ENCODE measurements at regions not wholly inside any gene's neighbourhood (a gene's known extent, or its start where the extent isn't known, plus 50 kb on each side); places are given as distances from the start of the nearest gene placed in this dataset.

- intact Hi-C loops (cut with DNase I), result no loop called here
- Histone ChIP-seq H3K4me1 (no peaks in the 10 kb centered on the region), H3K36me3 (ENCODE audit: insufficient read depth in 1 of 2, low read depth in 1 of 2) (no peaks in the 10 kb centered on the region), H3K27ac (no peak overlapping the region), H3K9me3 (no peaks in the 10 kb centered on the region), H3K4me3 (no peak overlapping the region), H3K27me3 (ENCODE audit: insufficient read depth in 3 of 3, low read length in 2 of 3) (peaks cover 0 to 20% (median 4%) of the 10 kb centered on the region in 3 donors)
- WGBS, 3 donors, result 7 to 10% (median 9%) methylated on average over 5 of the region's 5 CpGs
- ATAC-seq (no peak), DNase-seq (no peak)
- TF ChIP-seq, protein P1, sequence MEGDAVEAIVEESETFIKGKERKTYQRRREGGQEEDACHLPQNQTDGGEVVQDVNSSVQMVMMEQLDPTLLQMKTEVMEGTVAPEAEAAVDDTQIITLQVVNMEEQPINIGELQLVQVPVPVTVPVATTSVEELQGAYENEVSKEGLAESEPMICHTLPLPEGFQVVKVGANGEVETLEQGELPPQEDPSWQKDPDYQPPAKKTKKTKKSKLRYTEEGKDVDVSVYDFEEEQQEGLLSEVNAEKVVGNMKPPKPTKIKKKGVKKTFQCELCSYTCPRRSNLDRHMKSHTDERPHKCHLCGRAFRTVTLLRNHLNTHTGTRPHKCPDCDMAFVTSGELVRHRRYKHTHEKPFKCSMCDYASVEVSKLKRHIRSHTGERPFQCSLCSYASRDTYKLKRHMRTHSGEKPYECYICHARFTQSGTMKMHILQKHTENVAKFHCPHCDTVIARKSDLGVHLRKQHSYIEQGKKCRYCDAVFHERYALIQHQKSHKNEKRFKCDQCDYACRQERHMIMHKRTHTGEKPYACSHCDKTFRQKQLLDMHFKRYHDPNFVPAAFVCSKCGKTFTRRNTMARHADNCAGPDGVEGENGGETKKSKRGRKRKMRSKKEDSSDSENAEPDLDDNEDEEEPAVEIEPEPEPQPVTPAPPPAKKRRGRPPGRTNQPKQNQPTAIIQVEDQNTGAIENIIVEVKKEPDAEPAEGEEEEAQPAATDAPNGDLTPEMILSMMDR (IDR thresholded peaks at IDR 0.05), result no peak
These were observed 179.0 kb downstream of the YTHDC2 start for GRCh38 chr5:113692466-113692865.

- H3K4me3 ChIP-seq, result no peak overlapping the region
- WGBS, 3 donors, result 4 to 5% (median 5%) methylated on average over 15 of the region's 15 CpGs
- no peaks in the 10 kb centered on the region for H3K36me3 ChIP-seq (ENCODE audit: insufficient read depth in 1 of 2, low read depth in 1 of 2)
- no peak for ATAC-seq
- peaks cover 0 to 20% (median 4%) of the 10 kb centered on the region in 3 donors for H3K27me3 ChIP-seq (ENCODE audit: insufficient read depth in 3 of 3, low read length in 2 of 3)
- no peak overlapping the region for H3K27ac ChIP-seq
- no peaks in the 10 kb centered on the region for H3K4me1 ChIP-seq
- no peaks in the 10 kb centered on the region for H3K9me3 ChIP-seq
- TF ChIP-seq, protein P1 (IDR thresholded peaks at IDR 0.05), result no peak
- no peak for DNase-seq
- intact Hi-C loops (cut with DNase I), result no loop called here
These were observed 179.5 kb downstream of the YTHDC2 start for GRCh38 chr5:113692891-113693457.

DNA sequence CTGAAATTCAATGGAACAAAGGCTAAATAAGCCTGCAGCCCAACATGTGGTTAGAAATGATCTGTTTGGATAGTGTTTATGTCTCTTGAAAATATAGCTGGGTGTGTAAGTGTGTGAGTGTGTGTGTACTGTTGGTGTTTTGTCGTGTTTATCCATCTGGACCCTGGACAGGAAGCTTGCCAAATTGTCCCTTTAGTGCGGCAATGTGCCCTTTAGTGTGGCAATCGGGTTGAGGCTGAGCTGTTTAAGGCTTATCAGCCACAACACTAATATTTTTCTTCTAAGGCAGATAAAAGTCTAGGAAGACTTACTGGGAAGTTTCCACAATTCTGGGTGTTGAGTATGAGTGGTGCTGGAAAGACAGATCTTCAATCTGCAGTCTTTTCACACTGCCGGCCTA is 180.2 kb downstream of the YTHDC2 start:
- Histone ChIP-seq H3K27me3 (ENCODE audit: insufficient read depth in 3 of 3, low read length in 2 of 3) (peaks cover 0 to 20% (median 4%) of the 10 kb centered on the region in 3 donors), H3K36me3 (ENCODE audit: insufficient read depth in 1 of 2, low read depth in 1 of 2) (no peaks in the 10 kb centered on the region), H3K4me3 (no peak overlapping the region), H3K4me1 (no peaks in the 10 kb centered on the region), H3K9me3 (no peaks in the 10 kb centered on the region), H3K27ac (no peak overlapping the region)
- TF ChIP-seq, protein P1 (IDR thresholded peaks at IDR 0.05), result no peak
- WGBS, 3 donors, result 25 to 37% (median 30%) methylated on average over 4 of the region's 4 CpGs
- no peak for DNase-seq
- intact Hi-C loops (cut with DNase I), result no loop called here
- ATAC-seq, result no peak

- intact Hi-C loops (cut with DNase I), result no loop called here
- ATAC-seq (no peak), DNase-seq (no peak)
- no peaks in the 10 kb centered on the region for H3K4me1 ChIP-seq
- H3K9me3 ChIP-seq, result no peaks in the 10 kb centered on the region
- H3K27me3 ChIP-seq (ENCODE audit: insufficient read depth in 3 of 3, low read length in 2 of 3), result peaks cover 0 to 20% (median 4%) of the 10 kb centered on the region in 3 donors
- TF ChIP-seq, protein P1 (IDR thresholded peaks at IDR 0.05), result no peak
- H3K4me3 ChIP-seq, result no peak overlapping the region
- H3K36me3 ChIP-seq (ENCODE audit: insufficient read depth in 1 of 2, low read depth in 1 of 2), result no peaks in the 10 kb centered on the region
- H3K27ac ChIP-seq, result no peak overlapping the region
- WGBS, 3 donors, result 74 to 90% (median 84%) methylated on average over 2 of the region's 2 CpGs
These were observed 181.1 kb downstream of the YTHDC2 start for GRCh38 chr5:113694576-113694975.

DNA sequence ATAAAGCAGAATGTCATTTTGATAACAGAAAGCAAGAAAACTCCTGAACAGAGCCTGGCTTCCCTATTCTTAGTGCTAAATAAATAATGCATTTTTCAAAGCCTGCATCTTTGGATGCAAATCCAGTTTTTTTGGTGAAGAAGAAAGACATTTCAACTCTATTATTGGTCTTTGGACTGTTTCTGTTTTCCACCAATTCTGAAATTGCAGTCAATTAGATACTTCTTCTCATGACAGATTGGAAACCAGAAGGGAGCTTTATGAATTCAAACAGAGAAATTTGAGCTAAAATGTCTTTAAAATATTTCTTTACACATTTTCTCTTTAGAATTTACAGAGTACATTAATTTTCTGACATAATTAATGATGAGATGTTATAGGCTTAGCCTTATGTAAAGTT is 189.8 kb downstream of the YTHDC2 start:
- peaks cover 0 to 2% (median 0%) of the 10 kb centered on the region in 3 donors for H3K27me3 ChIP-seq (ENCODE audit: insufficient read depth in 3 of 3, low read length in 2 of 3)
- H3K36me3 ChIP-seq (ENCODE audit: insufficient read depth in 1 of 2, low read depth in 1 of 2), result no peaks in the 10 kb centered on the region
- H3K9me3 ChIP-seq, result no peaks in the 10 kb centered on the region
- ATAC-seq (no peak), DNase-seq (no peak)
- no peaks in the 10 kb centered on the region for H3K4me1 ChIP-seq
- no peak overlapping the region for H3K27ac ChIP-seq
- intact Hi-C loops (cut with DNase I), result no loop called here
- H3K4me3 ChIP-seq, result no peak overlapping the region
- TF ChIP-seq, protein P1 (IDR thresholded peaks at IDR 0.05), result no peak
